Endothelial cell of umbilical vein (primary cell): ENCODE measurements at regions not wholly inside any gene's neighbourhood (a gene's known extent, or its start where the extent isn't known, plus 50 kb on each side); places are given as distances from the start of the nearest gene placed in this dataset.

Experiments
- BruUV-seq: library from RNA; stranded (reverse); fragments of 400-500 nt; replicated peaks from 2 replicates; lab custom pipeline; 2021; lab: Mats Ljungman, UMichigan
- CTCF ChIA-PET: fragments of 300-600, 350-600 bp; sonication (Branson Sonifier 250); formaldehyde crosslinking; loops from one replicate; lab custom pipeline; 2021; ENCODE audit warnings: antibody characterized with exemption, inconsistent platforms; lab: Charles Lee
- POLR2A ChIA-PET: fragments of 300-600, 350-600 bp; sonication (Branson Sonifier 250); formaldehyde crosslinking; loops from one replicate; lab custom pipeline; 2021; ENCODE audit warnings: antibody characterized with exemption, inconsistent platforms; lab: Charles Lee
- DNase-seq: peaks from one replicate; pipeline ENCODE4 v3.0.0-alpha.2; 2011; ENCODE audit warnings: low read depth, low spot score
- FAIRE-seq: peaks from 2 replicates; lab custom pipeline; 2011; peaks lifted over from hg19 to GRCh38; lab: Jason Lieb, UNC
- H2AFZ ChIP-seq: 2 replicates; pipeline ENCODE4 v1.6.0; 2012; ENCODE audit warnings: low read depth, low read length, control low read depth, inconsistent platforms
- H3K27ac ChIP-seq: 2 replicates; pipeline ENCODE4 v1.5.1; 2011; ENCODE audit warnings: low read depth, mild to moderate bottlenecking, control low read depth, low read length, moderate library complexity; ENCODE audit not compliant: insufficient read depth
- H3K27me3 ChIP-seq, 2 experiments: 2 replicates each; pipeline versions ENCODE4 v1.6.0 to v1.6.1; 2011; ENCODE audit warnings: low read length in 2 of 2, mixed read lengths in 1 of 2; ENCODE audit not compliant: control insufficient read depth in 2 of 2, insufficient read depth in 2 of 2
- H3K36me3 ChIP-seq, 2 experiments: 2 replicates in 1 of 2; 3 replicates in 1 of 2; pipeline ENCODE4 v1.5.1; 2011; ENCODE audit warnings: low read length in 2 of 2, mild to moderate bottlenecking in 1 of 2, moderate library complexity in 1 of 2; ENCODE audit not compliant: control insufficient read depth in 2 of 2, insufficient read depth in 2 of 2; ENCODE audit errors: extremely low read depth in 1 of 2
- H3K4me1 ChIP-seq: 3 replicates; pipeline ENCODE4 v1.5.1; 2011; ENCODE audit warnings: mild to moderate bottlenecking, low read length; ENCODE audit not compliant: control insufficient read depth, insufficient read depth; ENCODE audit errors: extremely low read depth
- H3K4me2 ChIP-seq: 2 replicates; pipeline ENCODE4 v1.6.1; 2011; ENCODE audit warnings: low read length, control low read depth, mixed read lengths; ENCODE audit not compliant: insufficient read depth
- H3K4me3 ChIP-seq, 3 experiments: fragments of 200-600 bp in 1 of 3; sonication (generic), shearing (Covaris generic) in 1 of 3; replicated peaks in 1 of 3; 2 replicates each; pipeline ENCODE4 v1.5.1; 2011 to 2016; ENCODE audit warnings: control low read depth in 3 of 3, low read length in 3 of 3, mild to moderate bottlenecking in 2 of 3, inconsistent platforms in 1 of 3, low read depth in 1 of 3, moderate library complexity in 1 of 3; ENCODE audit not compliant: insufficient read depth in 1 of 3
- H3K79me2 ChIP-seq: 2 replicates; pipeline ENCODE4 v1.6.0; 2012; ENCODE audit warnings: low read length, inconsistent platforms; ENCODE audit not compliant: control insufficient read depth, insufficient read depth
- H3K9ac ChIP-seq: replicated peaks from 2 replicates; pipeline ENCODE3; 2011; ENCODE audit warnings: low read length, control low read depth; ENCODE audit not compliant: insufficient read depth; ENCODE audit errors: extremely low read depth
- H3K9me1 ChIP-seq: replicated peaks from 3 replicates; pipeline ENCODE4 v1.6.0; 2011; ENCODE audit warnings: mild to moderate bottlenecking, low read length; ENCODE audit not compliant: control insufficient read depth, insufficient read depth; ENCODE audit errors: extremely low read depth
- H3K9me3 ChIP-seq: replicated peaks from 2 replicates; pipeline ENCODE4 v1.5.1; 2012; ENCODE audit warnings: low read length, inconsistent platforms; ENCODE audit not compliant: control insufficient read depth, insufficient read depth
- H4K20me1 ChIP-seq: replicated peaks from 2 replicates; pipeline ENCODE3; 2011; ENCODE audit warnings: mild to moderate bottlenecking, low read length; ENCODE audit not compliant: control insufficient read depth, insufficient read depth; ENCODE audit errors: extremely low read depth
- CTCF ChIP-seq, 2 donors: IDR thresholded peaks; 1 replicate in 1 of 2; 2 replicates in 1 of 2; pipeline ENCODE4 v1.5.1; 2011; ENCODE audit warnings: low read length in 2 of 2, mild to moderate bottlenecking in 2 of 2, moderate library complexity in 2 of 2, control low read depth in 1 of 2, inconsistent platforms in 1 of 2, low read depth in 1 of 2; ENCODE audit not compliant: insufficient read depth in 1 of 2; ENCODE audit errors: extremely low read depth in 1 of 2
- EZH2 ChIP-seq: IDR thresholded peaks from 2 replicates; pipeline ENCODE4 v1.6.1; 2012; ENCODE audit warnings: borderline replicate concordance, low read depth, mild to moderate bottlenecking, moderate library complexity, low read length, inconsistent platforms; ENCODE audit not compliant: severe bottlenecking
- FOS ChIP-seq: IDR thresholded peaks from 2 replicates; pipeline ENCODE4 v1.6.1; 2011; ENCODE audit warnings: mild to moderate bottlenecking, low read length, moderate library complexity, borderline replicate concordance; ENCODE audit not compliant: insufficient read depth
- GATA2 ChIP-seq: IDR thresholded peaks from 2 replicates; pipeline ENCODE4 v1.7.0; 2011; ENCODE audit warnings: low read depth, mild to moderate bottlenecking, moderate library complexity, mixed read lengths, low read length; ENCODE audit not compliant: insufficient read length, insufficient read depth
- JUN ChIP-seq: IDR thresholded peaks from 2 replicates; pipeline ENCODE4 v1.6.1; 2011; ENCODE audit warnings: borderline replicate concordance, low read depth; ENCODE audit not compliant: insufficient read length, insufficient read depth
- MAX ChIP-seq: IDR thresholded peaks from 2 replicates; pipeline ENCODE4 v1.6.1; 2011; ENCODE audit not compliant: insufficient read depth, insufficient read length
- MYC ChIP-seq: IDR thresholded peaks from one replicate; pipeline ENCODE4 v1.6.1; 2011; ENCODE audit warnings: mild to moderate bottlenecking, low read depth, low read length
- POLR2A ChIP-seq: IDR thresholded peaks from 2 replicates; pipeline ENCODE4 v1.6.1; 2012; ENCODE audit warnings: low read depth, mild to moderate bottlenecking, control low read depth, low read length
- POLR2AphosphoS5 ChIP-seq: IDR thresholded peaks from 2 replicates; pipeline ENCODE4 v1.6.1; 2012; ENCODE audit warnings: low read depth, mild to moderate bottlenecking, control low read depth, low read length, moderate library complexity; ENCODE audit not compliant: insufficient read depth
- dilution Hi-C: fragments of 300-500 bp; cut with MboI; formaldehyde crosslinking; loops from one replicate; pipeline ENCODE4 v1.15.0; 2019; ENCODE audit warnings: low sequenced_read_pairs; ENCODE audit not compliant: extremely low pct_ligation_motif_present
- intact Hi-C: fragments of 100-400 bp; cut with micrococcal nuclease; formaldehyde crosslinking; loops from one replicate; pipeline ENCODE4 v1.10.0; 2022

GRCh38 chr1:23628951-23629387, 62.6 kb upstream of the RPL11 start:
- no peaks in the 10 kb centered on the region for H3K79me2 ChIP-seq
- no peak overlapping the region for H3K9ac ChIP-seq
- no peaks in the 10 kb centered on the region for H3K9me1 ChIP-seq
- H3K4me1 ChIP-seq, result no peaks in the 10 kb centered on the region
- H3K27ac ChIP-seq, result no peak overlapping the region
- dilution Hi-C loops, result no loop called here
- H3K36me3 ChIP-seq, result no peaks in the 10 kb centered on the region
- intact Hi-C loops, result no loop called here
- FAIRE-seq (no peak), DNase-seq (no peak)
- BruUV-seq, result no TSS peak
- POLR2A ChIA-PET, result no interaction called here
- no peaks in the 10 kb centered on the region for H4K20me1 ChIP-seq
- no peak overlapping the region for H3K4me2 ChIP-seq
- no peak for TF ChIP-seq JUN
- TF ChIP-seq FOS, result no peak
- TF ChIP-seq MYC, result no peak
- no peak for TF ChIP-seq EZH2
- no peak for TF ChIP-seq POLR2AphosphoS5
- H2AFZ ChIP-seq, result peak overlapping the region; percentile 19
- H3K4me3 ChIP-seq, result no peak overlapping the region
- no peaks in the 10 kb centered on the region for H3K27me3 ChIP-seq
- no peaks in the 10 kb centered on the region for H3K9me3 ChIP-seq
- CTCF ChIA-PET, result interaction anchor here (14.7 kb wide), 1 partner anchor 78 kb away, joined by 1069 read pairs; the partner anchor contains the start of gene ID3

- Histone ChIP-seq H3K4me2 (no peak overlapping the region), H3K9me1 (no peaks in the 10 kb centered on the region), H3K27me3 (peaks cover 0 to under 1% of the 10 kb centered on the region in 2 experiments), H2AFZ (no peak overlapping the region), H3K9me3 (no peaks in the 10 kb centered on the region), H3K9ac (no peak overlapping the region), H3K79me2 (no peaks in the 10 kb centered on the region), H3K4me3 (no peak overlapping the region), H3K4me1 (no peaks in the 10 kb centered on the region), H3K36me3 (no peaks in the 10 kb centered on the region), H3K27ac (no peak overlapping the region), H4K20me1 (no peaks in the 10 kb centered on the region)
- ChIA-PET POLR2A (no interaction called here), CTCF (interaction anchor here (1.6 to 14.7 kb wide), 2 partner anchors 10 to 76 kb away, joined by 7 to 1069 read pairs; partner anchors contain the start of gene ID3)
- intact Hi-C loops (no loop called here), dilution Hi-C loops (no loop called here)
- DNase-seq (no peak), FAIRE-seq (no peak)
- TF ChIP-seq FOS, result no peak
- no peak for TF ChIP-seq EZH2
- TF ChIP-seq JUN, result no peak
- no peak for TF ChIP-seq POLR2A
- TF ChIP-seq POLR2AphosphoS5, result no peak
- no peak for TF ChIP-seq CTCF (IDR thresholded peaks at IDR 0.05; ENCODE audit: extremely low read depth in 1 of 2, insufficient read depth in 1 of 2, low read depth in 1 of 2, low read length in 2 of 2)
- TF ChIP-seq MYC, result no peak
- no peak for TF ChIP-seq MAX
- TF ChIP-seq GATA2, result no peak
- no TSS peak for BruUV-seq
Observed at GRCh38 chr1:23627069-23627735, 64.4 kb upstream of the RPL11 start.
